B cell (primary cell): ENCODE measurements at regions not wholly inside any gene's neighbourhood (a gene's known extent, or its start where the extent isn't known, plus 50 kb on each side); places are given as distances from the start of the nearest gene placed in this dataset.

Experiments used
- ATAC-seq: fragments of 200-7000 bp; cut with Tn5 transposase; one replicate; pipeline ENCODE4 v1.10.0; 2021; ENCODE audit warnings: low read depth, mild to moderate bottlenecking, moderate number of reproducible peaks, moderate library complexity
- CTCF ChIA-PET: fragments of 350-600 bp; sonication (Branson Sonifier 250); formaldehyde crosslinking; loops from one replicate; lab custom pipeline; 2021; ENCODE audit warnings: antibody characterized with exemption, inconsistent platforms; lab: Charles Lee
- POLR2A ChIA-PET: fragments of 350-600 bp; sonication (Branson Sonifier 250); formaldehyde crosslinking; loops from one replicate; lab custom pipeline; 2021; ENCODE audit warnings: antibody characterized with exemption; lab: Charles Lee
- DNase-seq: peaks from one replicate; pipeline ENCODE4 v3.0.0; 2013
- H2AFZ ChIP-seq: 2 replicates; pipeline ENCODE4 v1.6.1; 2012; ENCODE audit warnings: mild to moderate bottlenecking, low read depth, low read length; ENCODE audit not compliant: insufficient read depth, poor library complexity, severe bottlenecking
- H3K27ac ChIP-seq, 2 donors: 1 replicate in 1 of 2; 2 replicates in 1 of 2; pipeline ENCODE4 v1.5.1; 2012 to 2013; ENCODE audit warnings: low read length in 2 of 2, mild to moderate bottlenecking in 2 of 2, moderate library complexity in 1 of 2
- H3K27me3 ChIP-seq, 4 experiments: fragments of 200-600 bp in 1 of 4; sonication (generic) in 1 of 4; replicated peaks in 1 of 4; 1 replicate in 2 of 4; 2 replicates in 2 of 4; pipeline versions ENCODE4 v1.6.1 to v1.7.0; 2013 to 2016; ENCODE audit warnings: low read length in 3 of 4, mild to moderate bottlenecking in 2 of 4, mixed read lengths in 1 of 4, moderate library complexity in 1 of 4; ENCODE audit not compliant: insufficient read depth in 4 of 4, control insufficient read depth in 3 of 4; ENCODE audit errors: control extremely low read depth in 1 of 4
- H3K36me3 ChIP-seq, 2 experiments: replicated peaks in 1 of 2; 1 replicate in 1 of 2; 2 replicates in 1 of 2; pipeline versions ENCODE4 v1.6.1 to v1.7.1; 2013; ENCODE audit warnings: low read length in 1 of 2; ENCODE audit not compliant: insufficient read depth in 2 of 2, control insufficient read depth in 1 of 2; ENCODE audit errors: control extremely low read depth in 1 of 2, extremely low read depth in 1 of 2
- H3K4me1 ChIP-seq, 2 donors: fragments of 200-600 bp in 1 of 2; sonication (generic) in 1 of 2; 1 replicate in 1 of 2; 2 replicates in 1 of 2; pipeline versions ENCODE4 v1.5.1 to v1.6.1; 2013 to 2017; ENCODE audit warnings: low read length in 2 of 2; ENCODE audit not compliant: control insufficient read depth in 2 of 2, insufficient read depth in 2 of 2
- H3K4me2 ChIP-seq: replicated peaks from 2 replicates; pipeline ENCODE3; 2012; ENCODE audit warnings: mild to moderate bottlenecking, low read depth, low read length; ENCODE audit not compliant: poor library complexity, severe bottlenecking
- H3K4me3 ChIP-seq, 5 experiments: fragments of 200-600 bp in 1 of 5; sonication (generic) in 1 of 5; 1 replicate in 3 of 5; 2 replicates in 2 of 5; pipeline versions ENCODE4 v1.5.1 to v1.7.0; 2011 to 2016; ENCODE audit warnings: low read length in 4 of 5, mild to moderate bottlenecking in 4 of 5, low read depth in 2 of 5, control low read depth in 1 of 5, moderate library complexity in 1 of 5; ENCODE audit not compliant: insufficient read depth in 1 of 5; ENCODE audit errors: control extremely low read depth in 1 of 5, extremely low read depth in 1 of 5
- H3K79me2 ChIP-seq: fragments of 200-600 bp; sonication (generic); one replicate; pipeline ENCODE4 v1.6.0; 2016; ENCODE audit warnings: low read length; ENCODE audit not compliant: control insufficient read depth, insufficient read depth
- H3K9ac ChIP-seq: fragments of 200-600 bp; sonication (generic); 2 replicates; pipeline ENCODE4 v1.6.1; 2017; ENCODE audit warnings: mild to moderate bottlenecking, low read length, moderate library complexity
- H3K9me3 ChIP-seq, 3 donors: one replicate each; pipeline versions ENCODE4 v1.6.1 to v1.7.1; 2013; ENCODE audit warnings: low read length in 2 of 3; ENCODE audit not compliant: control insufficient read depth in 2 of 3, insufficient read depth in 1 of 3; ENCODE audit errors: control extremely low read depth in 1 of 3
- H4K20me1 ChIP-seq: 2 replicates; pipeline ENCODE4 v1.6.0; 2012; ENCODE audit warnings: mild to moderate bottlenecking, low read length; ENCODE audit not compliant: insufficient read depth, control insufficient read depth, poor library complexity, severe bottlenecking
- H3K27ac Mint-ChIP-seq: one replicate; pipeline ENCODE4 v1.8.0; 2021; ENCODE audit warnings: mixed read lengths
- H3K27me3 Mint-ChIP-seq: one replicate; pipeline ENCODE4 v1.8.0; 2021; ENCODE audit warnings: mixed read lengths
- H3K4me1 Mint-ChIP-seq: one replicate; pipeline ENCODE4 v1.8.0; 2021; ENCODE audit warnings: mixed read lengths
- H3K4me3 Mint-ChIP-seq: one replicate; pipeline ENCODE4 v1.8.0; 2021; ENCODE audit warnings: mixed read lengths
- H3K9me3 Mint-ChIP-seq: one replicate; pipeline ENCODE4 v1.8.0; 2022; ENCODE audit warnings: mixed read lengths; ENCODE audit not compliant: insufficient read depth
- EZH2 ChIP-seq: IDR thresholded peaks from 2 replicates; pipeline ENCODE4 v1.6.1; 2012; ENCODE audit warnings: borderline replicate concordance, low read depth, mild to moderate bottlenecking, moderate library complexity, low read length; ENCODE audit not compliant: insufficient read depth, poor library complexity, severe bottlenecking
- WGBS: methylation state at CpG from one replicate; pipeline ENCODE4 v1.1.5; 2013; ENCODE audit warnings: missing lambda C conversion rate; ENCODE audit not compliant: insufficient coverage; 5-methylcytosine and 5-hydroxymethylcytosine counted together
- intact Hi-C: fragments of 100-400 bp; cut with micrococcal nuclease; formaldehyde crosslinking; loops from one replicate; pipeline ENCODE4 v1.10.0; 2022
- TF ChIP-seq, protein P1 (sequence below): fragments of 200-600 bp; IDR thresholded peaks from one replicate; pipeline ENCODE4 v1.8.0; 2022; ENCODE audit warnings: antibody characterized with exemption, mild to moderate bottlenecking

DNA sequence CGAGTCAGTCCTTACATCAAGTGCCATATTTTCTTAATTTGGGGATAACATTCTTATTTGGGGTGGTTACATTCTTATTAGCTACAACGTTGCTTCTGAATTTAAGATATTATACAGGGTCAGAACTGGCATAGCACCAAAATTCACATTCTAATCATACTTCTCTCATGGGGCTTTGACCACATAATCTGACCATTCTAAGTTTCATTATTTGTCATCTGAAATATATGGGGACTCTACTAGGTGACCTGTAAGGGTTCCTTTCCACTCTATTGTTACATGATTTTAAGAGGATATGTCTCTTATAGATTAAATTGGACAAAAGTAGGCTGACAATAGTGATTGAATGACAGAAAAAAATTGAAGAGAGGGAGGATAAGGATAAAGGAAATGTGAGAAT is 536.5 kb downstream of the KCTD12 start:
- H3K27me3 ChIP-seq, result no peaks in the 10 kb centered on the region
- H3K27ac Mint-ChIP-seq, result no peak overlapping the region
- intact Hi-C loops, result no loop called here
- H3K4me1 ChIP-seq, result no peaks in the 10 kb centered on the region
- H3K27me3 Mint-ChIP-seq, result no peaks in the 10 kb centered on the region
- DNase-seq (no peak), ATAC-seq (no peak)
- H4K20me1 ChIP-seq, result no peaks in the 10 kb centered on the region
- H3K9me3 Mint-ChIP-seq, result no peaks in the 10 kb centered on the region
- no peaks in the 10 kb centered on the region for H3K9me3 ChIP-seq
- no peak overlapping the region for H3K9ac ChIP-seq
- H3K36me3 ChIP-seq, result no peaks in the 10 kb centered on the region
- no peak overlapping the region for H3K4me3 ChIP-seq
- POLR2A ChIA-PET, result no interaction called here
- no CpG with 5 or more reads among the region's 2 CpGs for whole genome bisulfite sequencing
- H3K4me2 ChIP-seq, result no peak overlapping the region
- CTCF ChIA-PET, result no interaction called here
- no peaks in the 10 kb centered on the region for H3K4me1 Mint-ChIP-seq
- H3K4me3 Mint-ChIP-seq, result no peak overlapping the region
- H3K79me2 ChIP-seq, result no peaks in the 10 kb centered on the region
- TF ChIP-seq EZH2, result no peak
- TF ChIP-seq, protein P1, sequence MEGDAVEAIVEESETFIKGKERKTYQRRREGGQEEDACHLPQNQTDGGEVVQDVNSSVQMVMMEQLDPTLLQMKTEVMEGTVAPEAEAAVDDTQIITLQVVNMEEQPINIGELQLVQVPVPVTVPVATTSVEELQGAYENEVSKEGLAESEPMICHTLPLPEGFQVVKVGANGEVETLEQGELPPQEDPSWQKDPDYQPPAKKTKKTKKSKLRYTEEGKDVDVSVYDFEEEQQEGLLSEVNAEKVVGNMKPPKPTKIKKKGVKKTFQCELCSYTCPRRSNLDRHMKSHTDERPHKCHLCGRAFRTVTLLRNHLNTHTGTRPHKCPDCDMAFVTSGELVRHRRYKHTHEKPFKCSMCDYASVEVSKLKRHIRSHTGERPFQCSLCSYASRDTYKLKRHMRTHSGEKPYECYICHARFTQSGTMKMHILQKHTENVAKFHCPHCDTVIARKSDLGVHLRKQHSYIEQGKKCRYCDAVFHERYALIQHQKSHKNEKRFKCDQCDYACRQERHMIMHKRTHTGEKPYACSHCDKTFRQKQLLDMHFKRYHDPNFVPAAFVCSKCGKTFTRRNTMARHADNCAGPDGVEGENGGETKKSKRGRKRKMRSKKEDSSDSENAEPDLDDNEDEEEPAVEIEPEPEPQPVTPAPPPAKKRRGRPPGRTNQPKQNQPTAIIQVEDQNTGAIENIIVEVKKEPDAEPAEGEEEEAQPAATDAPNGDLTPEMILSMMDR, result no peak
- H2AFZ ChIP-seq, result no peak overlapping the region
- H3K27ac ChIP-seq, result no peak overlapping the region

DNA sequence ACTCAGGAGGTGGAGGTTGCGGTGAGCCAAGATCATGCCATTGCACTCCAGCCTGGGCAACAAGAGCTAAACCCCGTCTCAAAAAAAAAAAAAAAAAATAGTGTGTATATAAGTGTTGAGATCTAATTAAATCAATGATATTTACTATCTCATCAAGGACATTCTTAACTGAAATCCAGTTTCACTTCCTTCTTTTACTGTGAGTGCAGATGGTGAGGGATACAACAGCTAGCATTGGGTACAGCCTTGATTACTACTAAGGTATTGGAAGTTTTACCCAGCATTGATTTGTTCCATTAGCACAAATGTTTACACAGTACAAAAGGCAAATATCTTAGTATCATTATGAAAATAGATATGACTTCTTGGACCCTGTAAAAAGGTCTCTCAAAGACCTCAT is 546.6 kb downstream of the KCTD12 start:
- Histone ChIP-seq H3K9ac (no peak overlapping the region), H3K9me3 (peaks cover 0 to 6% (median 1%) of the 10 kb centered on the region in 3 donors), H3K27ac (no peak overlapping the region), H3K4me1 (no peaks in the 10 kb centered on the region), H3K36me3 (no peaks in the 10 kb centered on the region), H4K20me1 (no peaks in the 10 kb centered on the region), H3K4me3 (no peak overlapping the region), H3K79me2 (no peaks in the 10 kb centered on the region), H3K4me2 (no peak overlapping the region), H2AFZ (no peak overlapping the region), H3K27me3 (no peaks in the 10 kb centered on the region)
- no peak overlapping the region for H3K4me3 Mint-ChIP-seq
- intact Hi-C loops, result no loop called here
- H3K27me3 Mint-ChIP-seq, result no peaks in the 10 kb centered on the region
- ATAC-seq (no peak), DNase-seq (peak; percentile 3)
- POLR2A ChIA-PET, result no interaction called here
- no peak overlapping the region for H3K27ac Mint-ChIP-seq
- no peaks in the 10 kb centered on the region for H3K4me1 Mint-ChIP-seq
- CTCF ChIA-PET, result interaction anchor here (0.8 kb wide), 1 partner anchor 644 kb away, joined by 4 read pairs; no protein-coding TSS in a partner anchor
- no CpG with 5 or more reads among the region's 2 CpGs for WGBS
- TF ChIP-seq EZH2, result no peak
- TF ChIP-seq, protein P1, result no peak
- peaks cover 3% of the 10 kb centered on the region for H3K9me3 Mint-ChIP-seq
